DMS79 treated with DMSO at 0.1 percent for 48 hours (cell line): ENCODE measurements at regions not wholly inside any gene's neighbourhood (a gene's known extent, or its start where the extent isn't known, plus 50 kb on each side); places are given as distances from the start of the nearest gene placed in this dataset.
"Not testable (repeated sequence)": the region's sequence is repeated elsewhere in the genome, so short reads cannot be mapped to it uniquely, and the experiment has no call there.

Experiments used
- DNase-seq: peaks from one replicate; lab custom pipeline; 2025; lab: John Stamatoyannopoulos, UW

- no peak for DNase-seq
Measured at GRCh38 chr20:40279390-40279789, 409.6 kb downstream of the MAFB start.

- DNase-seq: no peak
Measured at GRCh38 chr20:40278673-40279072, 410.4 kb downstream of the MAFB start.

DNA sequence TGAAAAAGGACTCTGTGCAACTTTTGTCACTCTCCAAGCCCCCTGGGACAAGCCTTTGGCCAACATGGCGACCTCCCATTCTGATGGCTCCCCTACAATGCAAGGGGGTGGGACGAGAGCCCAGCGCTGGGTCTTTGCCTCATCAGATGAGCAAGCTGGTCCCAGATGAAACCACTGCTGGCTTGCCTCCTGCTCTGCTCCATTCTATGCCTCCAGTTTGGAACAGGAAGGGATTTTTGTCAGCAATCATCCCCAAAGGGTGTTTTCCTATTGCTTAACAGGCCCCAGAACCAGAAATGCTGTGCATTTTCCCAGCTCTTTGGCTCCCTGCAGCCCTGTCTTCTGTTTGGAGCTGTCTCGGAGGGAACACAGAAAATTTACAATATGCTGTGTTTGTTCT, 412.7 kb downstream of the MAFB start:
- DNase-seq: no peak

DNA sequence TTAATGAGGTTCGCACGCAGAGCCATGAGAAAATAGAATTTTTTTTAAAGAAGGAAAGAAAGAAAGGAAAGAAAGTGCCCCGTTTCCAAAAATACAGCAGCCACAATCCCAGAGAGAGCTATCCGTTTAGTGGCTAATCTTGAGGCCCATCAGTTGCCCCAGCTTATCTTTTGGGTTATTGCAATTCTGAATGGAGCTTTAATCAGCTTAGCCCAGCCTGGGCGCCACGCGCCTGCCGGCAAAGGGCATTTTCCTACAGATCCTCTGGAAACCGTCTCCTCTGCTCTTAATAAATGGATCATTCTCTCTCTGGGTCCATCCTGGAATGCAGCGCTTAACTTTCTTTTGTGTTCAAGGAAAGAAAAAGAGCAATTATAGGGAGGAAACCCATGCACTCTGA, 413.3 kb downstream of the MAFB start:
- no peak for DNase-seq

GRCh38 chr20:40274912-40275533, 414.0 kb downstream of the MAFB start:
- DNase-seq: no peak

DNA sequence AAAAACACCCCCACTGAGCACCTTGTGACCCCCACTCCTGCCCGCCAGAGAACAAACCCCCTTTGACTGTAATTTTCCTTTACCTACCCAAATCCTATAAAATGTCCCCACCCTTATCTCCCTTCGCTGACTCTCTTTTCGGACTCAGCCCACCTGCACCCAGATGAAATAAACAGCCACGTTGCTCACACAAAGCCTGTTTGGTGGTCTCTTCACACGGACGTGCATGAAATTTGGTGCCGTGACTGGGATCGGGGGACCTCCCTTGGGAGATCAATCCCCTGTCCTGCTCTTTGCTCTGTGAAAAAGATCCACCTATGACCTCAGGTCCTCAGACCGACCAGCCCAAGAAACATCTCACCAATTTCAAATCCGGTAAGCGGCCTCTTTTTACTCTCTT, 419.8 kb downstream of the MAFB start:
- not testable (repeated sequence) for DNase-seq

DNA sequence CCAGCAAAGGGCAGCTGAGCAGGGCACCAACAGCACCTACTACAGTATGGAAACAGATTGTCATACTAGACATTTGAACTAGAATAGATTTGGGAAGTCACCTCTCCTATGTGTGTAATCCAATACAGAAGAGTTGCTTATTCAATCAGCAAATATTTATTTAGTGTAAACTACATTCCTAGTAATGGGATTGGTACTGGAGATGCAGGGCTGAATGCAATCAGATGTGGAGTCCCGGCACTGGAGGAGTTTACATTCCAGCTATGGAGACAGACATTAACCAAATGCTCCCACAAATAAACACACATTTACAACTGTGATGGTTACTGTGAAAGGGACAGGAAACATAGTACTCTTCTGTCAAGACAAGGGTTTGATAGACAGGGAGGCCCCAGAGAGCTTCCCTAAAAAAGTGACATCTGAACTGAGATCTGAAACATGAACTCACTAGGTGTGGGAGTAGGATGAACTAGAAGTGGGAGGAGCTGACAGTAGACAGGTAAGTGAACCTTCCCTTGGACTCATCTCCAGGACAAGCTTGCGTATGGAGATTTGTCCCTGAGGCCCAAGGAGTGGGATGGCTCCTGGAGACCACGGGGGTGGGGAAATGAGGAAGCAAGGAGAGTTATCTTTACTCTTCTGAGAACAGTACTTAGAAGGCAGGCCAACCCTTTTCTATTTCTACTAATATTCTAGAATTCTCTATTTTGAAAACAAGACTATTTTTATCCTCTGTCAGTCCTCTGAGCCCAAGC, 420.5 kb downstream of the MAFB start:
- DNase-seq: no peak

GRCh38 chr20:40265825-40266533, 423.1 kb downstream of the MAFB start:
- DNase-seq: no peak

DNA sequence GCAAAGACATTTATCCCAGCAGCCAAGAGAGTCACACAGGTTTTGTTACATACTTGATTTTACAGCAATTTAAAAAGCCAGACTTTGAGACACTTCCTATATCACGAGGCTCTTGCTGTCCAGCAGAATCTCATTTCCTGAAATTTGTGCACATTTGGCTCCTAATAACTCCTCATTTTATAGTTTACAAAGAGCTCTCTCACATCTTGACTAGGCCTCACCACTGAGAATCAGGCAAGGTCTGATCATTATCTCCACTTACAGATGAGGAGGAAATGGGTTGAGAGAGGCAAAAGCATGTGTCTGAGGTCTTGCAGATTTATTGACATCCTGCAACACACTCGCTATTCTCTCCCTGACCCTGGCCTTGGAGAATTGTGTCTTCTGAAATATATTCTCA, 426.8 kb downstream of the MAFB start:
- no peak for DNase-seq

GRCh38 chr20:40258931-40259330, 430.1 kb downstream of the MAFB start:
- DNase-seq: no peak

- DNase-seq: no peak
Measured at GRCh38 chr20:40257763-40258162, 431.3 kb downstream of the MAFB start.

DNA sequence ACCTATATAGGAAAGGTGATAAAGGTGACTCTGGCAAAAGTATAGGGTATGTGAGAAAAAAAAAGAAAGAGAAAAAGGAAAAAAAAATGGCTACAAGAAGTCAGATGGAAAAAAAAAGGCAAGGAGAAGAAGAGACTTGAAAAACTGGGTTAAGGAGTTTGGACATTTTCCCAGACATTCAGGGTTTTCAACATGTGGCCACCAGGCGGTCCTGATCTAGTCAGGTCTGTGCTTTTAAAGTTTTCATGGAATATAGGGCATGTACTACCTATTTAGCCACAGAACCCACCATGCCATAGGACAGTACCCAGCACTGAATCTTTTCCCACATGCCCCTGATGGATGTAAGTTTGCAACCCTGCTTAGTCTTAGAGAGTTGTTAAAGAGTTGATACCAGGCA, 433.7 kb downstream of the MAFB start:
- DNase-seq: no peak

DNA sequence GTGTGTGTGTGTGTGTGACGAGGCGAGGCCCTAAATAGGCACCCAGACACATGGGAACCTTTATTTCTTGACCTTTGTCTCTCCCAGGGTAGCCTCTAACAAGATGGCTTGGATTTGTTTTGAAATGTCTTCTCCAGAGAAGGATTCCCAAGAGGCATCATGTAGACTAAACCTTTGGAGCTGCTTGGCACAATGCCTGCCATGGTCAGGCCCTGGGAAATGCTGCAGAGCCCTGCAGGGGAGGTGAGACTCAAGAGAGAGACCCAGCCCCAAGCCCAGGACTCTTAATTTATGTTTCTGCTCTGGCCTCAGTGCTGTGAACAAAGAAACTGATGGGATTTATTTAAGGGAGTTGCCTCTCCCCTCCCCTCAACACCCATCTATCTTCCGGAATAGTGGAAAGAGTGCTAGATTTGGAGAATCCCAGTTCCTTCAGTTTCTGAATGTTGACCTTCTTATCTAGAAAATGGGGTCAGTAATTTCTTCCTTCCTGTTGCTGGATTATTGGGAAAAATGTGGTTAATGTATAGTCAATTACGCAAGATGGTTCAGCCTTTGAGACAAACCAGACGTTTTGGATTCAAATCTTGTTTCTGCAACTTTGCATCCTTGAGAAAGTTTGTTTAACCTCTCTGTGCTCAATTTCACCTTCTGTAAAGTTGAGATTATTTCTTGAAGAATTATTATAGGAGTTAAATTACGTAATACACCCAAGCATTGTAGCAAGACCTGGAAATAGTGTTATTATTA, 434.8 kb downstream of the MAFB start:
- no peak for DNase-seq

- no peak for DNase-seq
Measured at GRCh38 chr20:40251284-40251932, 437.6 kb downstream of the MAFB start.

DNA sequence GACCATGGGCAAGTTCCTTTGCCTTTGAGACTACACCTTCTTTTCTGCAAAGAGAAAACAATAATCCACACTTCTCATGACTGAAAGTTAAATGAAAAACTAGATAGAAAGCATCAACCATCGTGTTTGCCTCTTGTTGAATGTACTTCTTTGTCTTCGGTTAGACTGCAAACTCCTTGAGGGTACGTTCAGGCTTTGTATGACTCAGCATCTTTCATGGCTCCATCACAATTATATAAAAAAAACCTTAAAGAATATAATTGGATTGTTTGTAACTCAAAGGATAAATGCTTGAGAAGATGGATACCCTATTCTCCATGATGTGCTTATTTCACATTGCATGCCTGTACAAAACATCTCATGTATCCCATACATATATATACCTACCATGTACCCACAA, 439.2 kb downstream of the MAFB start:
- DNase-seq: no peak

- DNase-seq: no peak
Measured at GRCh38 chr20:40245829-40246228, 443.2 kb downstream of the MAFB start.

DNA sequence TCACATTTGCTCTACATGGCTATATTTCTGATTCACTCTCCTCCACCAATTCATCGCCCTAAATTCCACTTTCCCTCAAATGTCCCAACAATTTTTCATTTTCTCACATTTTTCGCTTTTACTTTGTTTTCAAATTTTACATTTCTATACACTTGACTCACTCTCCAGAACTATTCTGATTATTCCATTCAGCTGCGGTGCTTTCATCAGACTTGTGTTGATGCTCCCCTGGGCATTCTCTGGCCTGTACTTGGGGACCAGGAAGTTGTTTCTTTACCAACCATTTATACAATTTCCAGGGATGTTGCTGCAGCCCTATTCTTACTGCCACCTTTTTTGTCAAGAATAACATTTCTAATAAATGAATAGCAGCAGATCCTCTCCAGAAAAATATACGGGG, 444.8 kb downstream of the MAFB start:
- no peak for DNase-seq

GRCh38 chr20:40241596-40242343, 447.3 kb downstream of the MAFB start:
- DNase-seq: peak; percentile 47

- no peak for DNase-seq
Measured at GRCh38 chr20:40238511-40238910, 450.5 kb downstream of the MAFB start.

GRCh38 chr20:40234593-40234992, 454.4 kb downstream of the MAFB start:
- DNase-seq: no peak

- no peak for DNase-seq
Measured at GRCh38 chr20:40233406-40233805, 455.6 kb downstream of the MAFB start.
